ENCODE measurements at regions not wholly inside any gene's neighbourhood (a gene's known extent, or its start where the extent isn't known, plus 50 kb on each side); places are given as distances from the start of the nearest gene placed in this dataset.

DNA sequence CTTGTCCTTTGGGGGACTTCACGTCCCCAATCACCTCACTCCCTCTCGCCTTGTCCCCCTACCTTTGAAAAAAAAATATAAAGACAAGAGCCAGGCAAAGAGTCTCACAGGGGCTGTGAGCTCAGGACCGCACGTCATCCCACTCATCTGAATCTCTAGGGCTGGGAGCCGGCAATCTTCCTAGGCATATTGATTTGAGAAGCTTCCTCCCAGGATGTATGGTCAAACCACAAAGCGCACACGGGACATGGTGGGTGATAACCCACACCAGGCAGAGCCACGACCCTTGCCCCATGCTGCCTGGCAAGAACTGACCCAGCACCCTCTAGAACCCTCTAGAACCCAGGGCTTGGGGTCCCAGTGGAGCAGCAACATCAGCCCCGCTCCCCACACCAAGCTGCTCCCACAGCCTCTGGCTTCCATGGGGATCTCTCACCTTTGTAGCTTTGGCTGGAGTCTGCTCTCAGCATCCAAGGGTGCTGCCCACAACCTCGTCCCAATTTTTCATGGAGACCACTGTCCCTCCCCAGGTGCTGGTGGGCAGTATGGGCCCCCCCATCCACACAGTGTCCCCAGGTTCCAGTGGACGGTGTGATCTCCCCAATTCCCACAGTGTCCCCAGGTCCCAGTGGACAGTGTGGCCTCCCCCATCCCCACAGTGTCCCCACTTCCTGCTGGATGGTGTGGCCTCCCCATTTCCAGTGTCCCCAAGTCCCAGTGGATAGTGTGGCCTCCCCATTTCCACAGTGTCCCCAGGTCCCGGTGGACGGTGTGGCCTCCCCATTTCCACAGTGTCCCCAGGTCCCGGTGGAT is 85.2 kb upstream of the FGF3 start:
- H3K9me3 Mint-ChIP-seq = no peaks in the 10 kb centered on the region
- no peaks in the 10 kb centered on the region for H3K4me1 ChIP-seq (ENCODE audit: control insufficient read depth in 1 of 2, extremely low read depth in 1 of 2, insufficient read depth in 2 of 2, low read length in 2 of 2)
- H3K36me3 ChIP-seq (ENCODE audit: control insufficient read depth in 2 of 2, extremely low read depth in 1 of 2, insufficient read depth in 1 of 2, low read length in 1 of 2) = no peaks in the 10 kb centered on the region
- H3K4me3 ChIP-seq (ENCODE audit: control insufficient read depth in 1 of 2, extremely low read depth in 1 of 2, low read length in 1 of 2) = no peak overlapping the region
- CTCF ChIA-PET = no interaction called here
- no peaks in the 10 kb centered on the region for H3K36me3 Mint-ChIP-seq
- H3K4me1 Mint-ChIP-seq = no peaks in the 10 kb centered on the region
- H3K27ac Mint-ChIP-seq = no peak overlapping the region
- H3K27ac ChIP-seq (ENCODE audit: low read length) = no peak overlapping the region
- H3K27me3 Mint-ChIP-seq = peaks cover 16 to 42% of the 10 kb centered on the region in 2 donors
- POLR2A ChIA-PET = interaction anchor here in 1 of 2 donors (0.6 kb wide), 1 partner anchor 1393 kb away, joined by 5 read pairs; no protein-coding TSS in a partner anchor
- DNase-seq (no peak), ATAC-seq (replicated peaks in 1 of 4) (no peak)
- H3K27me3 ChIP-seq (replicated peaks in 1 of 2; ENCODE audit: control insufficient read depth in 2 of 2, extremely low read depth in 1 of 2, insufficient read depth in 2 of 2, low read length in 1 of 2) = peaks cover 0 to 52% of the 10 kb centered on the region in 2 experiments
- H3K9me3 ChIP-seq = no peaks in the 10 kb centered on the region
- WGBS (ENCODE audit: insufficient coverage) = 34% methylated on average over 13 of the region's 14 CpGs
- no peak overlapping the region for H3K4me3 Mint-ChIP-seq

DNA sequence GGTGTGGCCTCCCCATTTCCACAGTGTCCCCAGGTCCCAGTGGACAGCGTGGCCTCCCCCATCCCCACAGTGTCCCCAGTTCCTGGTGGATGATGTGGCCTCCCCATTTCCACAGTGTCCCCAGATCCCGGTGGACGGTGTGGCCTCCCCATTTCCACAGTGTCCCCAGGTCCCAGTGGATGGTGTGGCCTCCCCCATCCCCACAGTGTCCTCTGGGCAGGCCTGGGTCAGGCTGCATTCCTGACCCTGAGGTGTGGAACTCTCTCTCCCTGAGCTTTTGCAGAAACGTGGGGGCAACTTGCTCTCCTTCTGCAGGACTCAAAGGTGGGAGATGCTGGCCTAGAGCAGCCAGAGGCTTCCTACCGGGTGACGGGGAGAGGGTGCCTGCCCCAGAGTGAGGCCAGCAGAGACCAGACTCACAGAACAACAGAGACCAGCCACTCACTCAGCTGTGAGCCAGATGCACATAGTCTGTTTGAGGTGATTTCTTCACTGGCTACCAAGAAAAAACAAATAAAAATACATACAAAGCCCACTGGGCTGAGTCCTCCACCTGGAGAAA is 85.8 kb upstream of the FGF3 start:
- Histone ChIP-seq H3K27me3 (replicated peaks in 1 of 2; ENCODE audit: control insufficient read depth in 2 of 2, extremely low read depth in 1 of 2, insufficient read depth in 2 of 2, low read length in 1 of 2) (peaks cover 0 to 56% of the 10 kb centered on the region in 2 experiments), H3K4me3 (ENCODE audit: control insufficient read depth in 1 of 2, extremely low read depth in 1 of 2, low read length in 1 of 2) (no peak overlapping the region), H3K27ac (ENCODE audit: low read length) (no peak overlapping the region), H3K36me3 (ENCODE audit: control insufficient read depth in 2 of 2, extremely low read depth in 1 of 2, insufficient read depth in 1 of 2, low read length in 1 of 2) (no peaks in the 10 kb centered on the region), H3K4me1 (ENCODE audit: control insufficient read depth in 1 of 2, extremely low read depth in 1 of 2, insufficient read depth in 2 of 2, low read length in 2 of 2) (no peaks in the 10 kb centered on the region), H3K9me3 (no peaks in the 10 kb centered on the region)
- 72% methylated on average over 5 of the region's 6 CpGs for WGBS (ENCODE audit: insufficient coverage)
- H3K27ac Mint-ChIP-seq = no peak overlapping the region
- no peak for DNase-seq
- H3K27me3 Mint-ChIP-seq = peaks cover 11 to 36% of the 10 kb centered on the region in 2 donors
- no peak for ATAC-seq (replicated peaks in 1 of 4)
- ChIA-PET POLR2A (no interaction called here), CTCF (no interaction called here)
- no peaks in the 10 kb centered on the region for H3K4me1 Mint-ChIP-seq
- H3K36me3 Mint-ChIP-seq = no peaks in the 10 kb centered on the region
- no peak overlapping the region for H3K4me3 Mint-ChIP-seq
- no peaks in the 10 kb centered on the region for H3K9me3 Mint-ChIP-seq

- no peak overlapping the region for H3K27ac ChIP-seq (ENCODE audit: low read length)
- no peaks in the 10 kb centered on the region for H3K4me1 Mint-ChIP-seq
These were observed 86.6 kb upstream of the FGF3 start for GRCh38 chr11:69905611-69906452.

DNA sequence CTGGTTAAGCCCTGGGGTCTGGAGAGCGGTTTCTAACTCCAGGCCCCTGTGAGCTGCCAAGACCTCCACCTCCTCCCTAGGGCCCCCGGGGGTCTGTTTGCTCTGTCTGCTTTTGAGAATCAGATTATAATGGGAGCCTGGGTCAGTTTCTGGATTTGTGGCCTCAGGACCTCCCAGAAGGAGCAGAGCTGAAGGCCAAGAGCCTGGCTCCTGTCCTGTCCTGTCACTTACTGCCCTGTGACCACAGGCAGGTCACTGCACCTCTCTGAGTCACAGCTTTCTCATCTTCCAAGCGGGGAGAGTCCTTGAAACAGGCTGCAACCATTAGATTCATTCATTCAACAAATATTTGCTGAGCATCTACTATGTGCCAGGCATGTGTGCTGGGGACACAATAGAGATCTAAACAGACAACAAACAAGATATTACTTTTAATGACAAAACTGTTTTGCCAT is 87.3 kb upstream of the FGF3 start:
- Histone ChIP-seq H3K36me3 (ENCODE audit: control insufficient read depth in 2 of 2, extremely low read depth in 1 of 2, insufficient read depth in 1 of 2, low read length in 1 of 2) (no peaks in the 10 kb centered on the region), H3K4me3 (ENCODE audit: control insufficient read depth in 1 of 2, extremely low read depth in 1 of 2, low read length in 1 of 2) (no peak overlapping the region), H3K4me1 (ENCODE audit: control insufficient read depth in 1 of 2, extremely low read depth in 1 of 2, insufficient read depth in 2 of 2, low read length in 2 of 2) (no peaks in the 10 kb centered on the region), H3K27ac (ENCODE audit: low read length) (no peak overlapping the region), H3K27me3 (replicated peaks in 1 of 2; ENCODE audit: control insufficient read depth in 2 of 2, extremely low read depth in 1 of 2, insufficient read depth in 2 of 2, low read length in 1 of 2) (peaks cover 0 to 64% of the 10 kb centered on the region in 2 experiments), H3K9me3 (no peaks in the 10 kb centered on the region)
- ATAC-seq (replicated peaks in 1 of 4) (no peak), DNase-seq (no peak)
- Mint-ChIP-seq H3K9me3 (no peaks in the 10 kb centered on the region), H3K4me3 (no peak overlapping the region), H3K27ac (no peak overlapping the region), H3K27me3 (peaks cover 12 to 46% of the 10 kb centered on the region in 2 donors), H3K36me3 (no peaks in the 10 kb centered on the region), H3K4me1 (no peaks in the 10 kb centered on the region)
- POLR2A ChIA-PET = no interaction called here
- CTCF ChIA-PET = no interaction called here
- WGBS (ENCODE audit: insufficient coverage) = no CpG with 5 or more reads among the region's 3 CpGs

More at GRCh38 chr11:69905611-69906452, 86.6 kb upstream of the FGF3 start:
- Histone ChIP-seq H3K27me3 (replicated peaks in 1 of 2; ENCODE audit: control insufficient read depth in 2 of 2, extremely low read depth in 1 of 2, insufficient read depth in 2 of 2, low read length in 1 of 2) (peaks cover 0 to 60% of the 10 kb centered on the region in 2 experiments), H3K4me3 (ENCODE audit: control insufficient read depth in 1 of 2, extremely low read depth in 1 of 2, low read length in 1 of 2) (no peak overlapping the region), H3K36me3 (ENCODE audit: control insufficient read depth in 2 of 2, extremely low read depth in 1 of 2, insufficient read depth in 1 of 2, low read length in 1 of 2) (no peaks in the 10 kb centered on the region), H3K4me1 (ENCODE audit: control insufficient read depth in 1 of 2, extremely low read depth in 1 of 2, insufficient read depth in 2 of 2, low read length in 2 of 2) (no peaks in the 10 kb centered on the region), H3K9me3 (no peaks in the 10 kb centered on the region)
- Mint-ChIP-seq H3K27me3 (peaks cover 11 to 41% of the 10 kb centered on the region in 2 donors), H3K36me3 (no peaks in the 10 kb centered on the region), H3K27ac (no peak overlapping the region), H3K9me3 (no peaks in the 10 kb centered on the region), H3K4me3 (no peak overlapping the region)
- DNase-seq (no peak), ATAC-seq (replicated peaks in 1 of 4) (no peak)
- ChIA-PET CTCF (no interaction called here), POLR2A (no interaction called here)
- 100% methylated on average over 1 of the region's 13 CpGs for WGBS (ENCODE audit: insufficient coverage)

DNA sequence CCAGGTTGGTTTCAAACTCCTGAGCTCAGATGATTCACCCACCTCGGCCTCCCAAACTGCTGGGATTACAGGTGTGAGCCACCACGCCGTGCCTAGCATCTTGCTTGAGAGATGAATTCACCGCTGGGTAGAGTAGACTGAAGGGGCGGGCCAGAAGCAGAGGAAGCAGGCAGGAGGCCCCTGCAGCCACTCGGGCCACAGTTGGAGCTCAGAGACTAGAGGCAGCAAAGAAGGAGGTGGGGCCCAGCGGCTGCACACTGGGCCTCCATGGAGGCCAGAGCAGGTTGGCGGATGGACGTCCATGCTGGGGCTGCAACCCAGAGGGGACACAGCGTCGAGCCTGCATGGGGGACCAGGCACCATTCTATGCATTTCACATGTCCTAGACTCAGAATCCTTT is 88.4 kb upstream of the FGF3 start:
- H3K27me3 ChIP-seq (replicated peaks in 1 of 2; ENCODE audit: control insufficient read depth in 2 of 2, extremely low read depth in 1 of 2, insufficient read depth in 2 of 2, low read length in 1 of 2) = peaks cover 0 to 70% of the 10 kb centered on the region in 2 experiments
- H3K4me1 Mint-ChIP-seq = no peaks in the 10 kb centered on the region
- no peaks in the 10 kb centered on the region for H3K9me3 Mint-ChIP-seq
- no peak for DNase-seq
- no peak overlapping the region for H3K27ac Mint-ChIP-seq
- ChIA-PET CTCF (interaction anchor here in 1 of 2 donors (0.7 kb wide), 1 partner anchor 953 kb away, joined by 3 read pairs; no protein-coding TSS in a partner anchor), POLR2A (interaction anchor here in 1 of 2 donors (0.6 kb wide), 1 partner anchor 9 kb away, joined by 4 read pairs; no protein-coding TSS in a partner anchor)
- no peak for ATAC-seq (replicated peaks in 1 of 4)
- H3K27me3 Mint-ChIP-seq = peaks cover 17 to 51% of the 10 kb centered on the region in 2 donors
- H3K4me3 Mint-ChIP-seq = no peak overlapping the region
- no peaks in the 10 kb centered on the region for H3K36me3 Mint-ChIP-seq
- no peaks in the 10 kb centered on the region for H3K4me1 ChIP-seq (ENCODE audit: control insufficient read depth in 1 of 2, extremely low read depth in 1 of 2, insufficient read depth in 2 of 2, low read length in 2 of 2)
- H3K36me3 ChIP-seq (ENCODE audit: control insufficient read depth in 2 of 2, extremely low read depth in 1 of 2, insufficient read depth in 1 of 2, low read length in 1 of 2) = no peaks in the 10 kb centered on the region
- no peaks in the 10 kb centered on the region for H3K9me3 ChIP-seq
- H3K4me3 ChIP-seq (ENCODE audit: control insufficient read depth in 1 of 2, extremely low read depth in 1 of 2, low read length in 1 of 2) = no peak overlapping the region
- H3K27ac ChIP-seq (ENCODE audit: low read length) = no peak overlapping the region
- WGBS (ENCODE audit: insufficient coverage) = 84% methylated on average over 10 of the region's 11 CpGs

- Histone ChIP-seq H3K36me3 (ENCODE audit: control insufficient read depth in 2 of 2, extremely low read depth in 1 of 2, insufficient read depth in 1 of 2, low read length in 1 of 2) (no peaks in the 10 kb centered on the region), H3K4me3 (ENCODE audit: control insufficient read depth in 1 of 2, extremely low read depth in 1 of 2, low read length in 1 of 2) (no peak overlapping the region), H3K4me1 (ENCODE audit: control insufficient read depth in 1 of 2, extremely low read depth in 1 of 2, insufficient read depth in 2 of 2, low read length in 2 of 2) (no peaks in the 10 kb centered on the region), H3K27me3 (replicated peaks in 1 of 2; ENCODE audit: control insufficient read depth in 2 of 2, extremely low read depth in 1 of 2, insufficient read depth in 2 of 2, low read length in 1 of 2) (peaks cover 0 to 75% of the 10 kb centered on the region in 2 experiments), H3K9me3 (no peaks in the 10 kb centered on the region), H3K27ac (ENCODE audit: low read length) (no peak overlapping the region)
- H3K27me3 Mint-ChIP-seq = peaks cover 17 to 51% of the 10 kb centered on the region in 2 donors
- 77% methylated on average over 19 of the region's 19 CpGs for WGBS (ENCODE audit: insufficient coverage)
- CTCF ChIA-PET = no interaction called here
- no peak overlapping the region for H3K4me3 Mint-ChIP-seq
- ATAC-seq (replicated peaks in 1 of 4) (no peak), DNase-seq (no peak)
- no peaks in the 10 kb centered on the region for H3K9me3 Mint-ChIP-seq
- POLR2A ChIA-PET = no interaction called here
- no peaks in the 10 kb centered on the region for H3K36me3 Mint-ChIP-seq
- no peak overlapping the region for H3K27ac Mint-ChIP-seq
- H3K4me1 Mint-ChIP-seq = no peaks in the 10 kb centered on the region
These were observed 89.5 kb upstream of the FGF3 start for GRCh38 chr11:69908511-69909220.
